C4-2B (cell line): ENCODE measurements at regions not wholly inside any gene's neighbourhood (a gene's known extent, or its start where the extent isn't known, plus 50 kb on each side); places are given as distances from the start of the nearest gene placed in this dataset.

ENCODE experiments used
- ZFX ChIP-seq: fragments of 450-650 bp; IDR thresholded peaks from 2 replicates; pipeline ENCODE4 v1.6.1; 2017
- TF ChIP-seq, protein P1 (sequence below): fragments of 450-650 bp; conservative IDR thresholded peaks from 2 replicates; pipeline ENCODE4 v1.5.1; 2017; ENCODE audit warnings: mild to moderate bottlenecking

DNA sequence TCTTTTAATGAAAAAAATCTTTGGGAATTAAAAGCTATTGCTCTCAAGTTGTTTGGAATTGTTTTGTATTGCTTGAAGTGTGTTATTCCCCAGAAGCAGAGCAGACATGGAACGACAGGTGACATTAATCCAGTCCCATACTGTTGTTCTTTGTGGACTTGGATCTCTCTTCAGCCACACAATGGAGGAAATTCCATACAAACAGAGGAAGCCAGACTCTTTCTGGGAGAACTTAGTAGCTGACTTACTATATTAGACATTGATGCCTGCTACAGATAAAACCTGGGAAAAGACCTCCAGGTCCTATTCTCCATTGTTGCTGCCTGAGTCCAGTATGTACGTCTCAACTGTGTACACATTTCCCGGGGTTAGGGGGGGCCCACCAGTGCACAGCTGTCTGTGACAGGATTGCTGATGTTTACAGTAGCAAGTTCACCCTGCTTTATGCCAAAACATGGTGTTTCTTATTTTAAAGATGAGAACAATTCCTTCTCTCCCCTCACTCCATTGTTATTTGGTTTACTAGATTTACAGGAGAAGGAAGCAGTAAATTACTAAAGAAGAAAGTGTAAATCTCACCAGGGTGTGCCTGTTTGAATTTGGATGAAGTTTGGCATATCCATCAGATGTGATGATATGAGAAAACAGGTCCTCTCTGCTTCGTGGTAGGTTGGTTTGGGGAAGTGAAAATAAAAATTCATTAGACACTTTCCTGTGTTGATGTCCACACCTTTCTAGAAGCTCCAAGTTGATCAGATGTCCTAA is 142.4 kb upstream of the RBBP8 start:
- TF ChIP-seq, protein P1, sequence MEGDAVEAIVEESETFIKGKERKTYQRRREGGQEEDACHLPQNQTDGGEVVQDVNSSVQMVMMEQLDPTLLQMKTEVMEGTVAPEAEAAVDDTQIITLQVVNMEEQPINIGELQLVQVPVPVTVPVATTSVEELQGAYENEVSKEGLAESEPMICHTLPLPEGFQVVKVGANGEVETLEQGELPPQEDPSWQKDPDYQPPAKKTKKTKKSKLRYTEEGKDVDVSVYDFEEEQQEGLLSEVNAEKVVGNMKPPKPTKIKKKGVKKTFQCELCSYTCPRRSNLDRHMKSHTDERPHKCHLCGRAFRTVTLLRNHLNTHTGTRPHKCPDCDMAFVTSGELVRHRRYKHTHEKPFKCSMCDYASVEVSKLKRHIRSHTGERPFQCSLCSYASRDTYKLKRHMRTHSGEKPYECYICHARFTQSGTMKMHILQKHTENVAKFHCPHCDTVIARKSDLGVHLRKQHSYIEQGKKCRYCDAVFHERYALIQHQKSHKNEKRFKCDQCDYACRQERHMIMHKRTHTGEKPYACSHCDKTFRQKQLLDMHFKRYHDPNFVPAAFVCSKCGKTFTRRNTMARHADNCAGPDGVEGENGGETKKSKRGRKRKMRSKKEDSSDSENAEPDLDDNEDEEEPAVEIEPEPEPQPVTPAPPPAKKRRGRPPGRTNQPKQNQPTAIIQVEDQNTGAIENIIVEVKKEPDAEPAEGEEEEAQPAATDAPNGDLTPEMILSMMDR: no peak
- TF ChIP-seq ZFX: no peak
